Left lung (tissue), 4 donors: ENCODE measurements at regions not wholly inside any gene's neighbourhood (a gene's known extent, or its start where the extent isn't known, plus 50 kb on each side); places are given as distances from the start of the nearest gene placed in this dataset.

ENCODE experiments used
- ATAC-seq: fragments of 200-7000 bp; cut with Tn5 transposase; one replicate; pipeline ENCODE4 v1.9.1; 2020; ENCODE audit warnings: moderate library complexity
- DNase-seq, 4 donors: peaks; one replicate each; pipeline ENCODE4 v3.0.0-alpha.2; 2013 to 2020
- H3K27ac ChIP-seq, 2 donors: fragments of 200-600 bp; sonication (generic) in 1 of 2; one replicate each; pipeline versions ENCODE4 v1.5.0 to v1.8.0; 2020 to 2021
- H3K27me3 ChIP-seq, 2 donors: fragments of 200-600 bp; sonication (generic) in 1 of 2; one replicate each; pipeline versions ENCODE4 v1.5.0 to v1.8.0; 2020 to 2021
- H3K36me3 ChIP-seq, 2 donors: fragments of 200-600 bp; sonication (generic) in 1 of 2; one replicate each; pipeline versions ENCODE4 v1.5.0 to v1.8.0; 2020 to 2021
- H3K4me1 ChIP-seq, 2 donors: fragments of 200-600 bp; one replicate each; pipeline ENCODE4 v1.8.0; 2021
- H3K4me3 ChIP-seq, 2 donors: fragments of 200-600 bp; sonication (generic) in 1 of 2; one replicate each; pipeline versions ENCODE4 v1.5.0 to v1.8.0; 2020 to 2021; ENCODE audit warnings: mild to moderate bottlenecking in 1 of 2
- H3K9me3 ChIP-seq, 2 donors: fragments of 200-600 bp; sonication (generic) in 1 of 2; one replicate each; pipeline versions ENCODE4 v1.5.0 to v1.8.0; 2020 to 2021
- CTCF ChIP-seq, 2 donors: fragments of 200-600 bp; sonication (generic) in 1 of 2; IDR thresholded peaks; one replicate each; pipeline versions ENCODE4 v1.5.0 to v1.8.0; 2021; ENCODE audit warnings: antibody characterized with exemption in 2 of 2
- intact Hi-C, 2 donors: fragments of 100-400 bp; cut with DNase I; formaldehyde crosslinking; loops; one replicate each; pipeline versions ENCODE4 v1.11.2 to v1.14.2; 2022
- donor health status: DM: no; HTN: yes; CAD: no.
- donor health status: DM: no; HTN: no; CAD: no.

DNA sequence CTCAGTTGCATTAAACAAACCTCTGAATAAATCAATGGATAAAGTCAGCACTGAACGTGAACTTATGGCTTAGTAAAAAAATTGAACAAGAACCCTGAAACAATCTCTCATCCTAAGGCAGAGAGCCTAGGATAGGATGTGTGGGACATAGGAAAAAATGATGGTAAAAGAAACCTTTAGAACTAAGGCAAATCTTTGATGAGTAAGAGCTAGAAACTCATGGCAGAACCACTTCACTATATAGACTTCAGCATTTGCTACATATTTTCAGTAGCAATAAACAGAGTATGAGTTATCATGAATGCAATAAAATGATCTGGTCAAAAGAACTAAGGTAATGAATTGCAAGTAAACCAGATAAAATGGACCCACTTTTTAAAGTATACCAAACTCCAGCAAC lies 725.8 kb upstream of the DPPA4 start:
- Histone ChIP-seq H3K9me3 (no peaks in the 10 kb centered on the region), H3K27ac (no peak overlapping the region), H3K4me3 (no peak overlapping the region), H3K27me3 (no peaks in the 10 kb centered on the region), H3K4me1 (no peaks in the 10 kb centered on the region), H3K36me3 (no peaks in the 10 kb centered on the region)
- intact Hi-C loops: no loop called here
- no peak for DNase-seq
- ATAC-seq: no peak
- TF ChIP-seq CTCF (IDR thresholded peaks at IDR 0.05): no peak

- intact Hi-C loops: no loop called here
- no peak for TF ChIP-seq CTCF (IDR thresholded peaks at IDR 0.05)
Observed at GRCh38 chr3:110066206-110066605, 728.9 kb upstream of the DPPA4 start.

DNA sequence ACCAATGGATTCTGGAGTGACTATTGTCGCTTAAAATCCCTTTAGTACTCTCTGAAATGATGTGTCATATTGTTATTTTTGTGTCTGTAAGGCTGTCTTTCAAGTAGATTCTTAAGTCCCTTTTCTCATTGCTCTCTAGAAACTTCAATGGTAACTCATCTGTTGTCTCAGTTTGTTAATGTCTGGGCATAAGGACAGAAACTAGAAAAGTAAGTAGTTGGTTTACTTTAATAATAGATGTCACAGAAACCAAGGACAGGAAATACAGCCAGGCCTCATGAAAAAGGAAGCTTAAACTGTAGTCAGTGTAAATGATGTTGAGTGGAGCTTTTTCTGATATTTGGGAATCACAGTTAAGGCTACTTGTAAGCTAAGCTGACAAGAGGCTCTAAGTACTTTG lies 730.2 kb upstream of the DPPA4 start:
- intact Hi-C loops: no loop called here
- Histone ChIP-seq H3K4me3 (no peak overlapping the region), H3K27me3 (no peaks in the 10 kb centered on the region), H3K27ac (no peak overlapping the region), H3K9me3 (peaks cover 0 to 2% of the 10 kb centered on the region in 2 donors), H3K4me1 (no peaks in the 10 kb centered on the region), H3K36me3 (no peaks in the 10 kb centered on the region)
- no peak for TF ChIP-seq CTCF (IDR thresholded peaks at IDR 0.05)
- DNase-seq (no peak), ATAC-seq (no peak)

More at GRCh38 chr3:110066206-110066605, 728.9 kb upstream of the DPPA4 start:
- Histone ChIP-seq H3K36me3 (no peaks in the 10 kb centered on the region), H3K4me3 (no peak overlapping the region), H3K27ac (no peak overlapping the region), H3K4me1 (no peaks in the 10 kb centered on the region), H3K9me3 (no peaks in the 10 kb centered on the region), H3K27me3 (no peaks in the 10 kb centered on the region)
- DNase-seq (no peak), ATAC-seq (no peak)

DNA sequence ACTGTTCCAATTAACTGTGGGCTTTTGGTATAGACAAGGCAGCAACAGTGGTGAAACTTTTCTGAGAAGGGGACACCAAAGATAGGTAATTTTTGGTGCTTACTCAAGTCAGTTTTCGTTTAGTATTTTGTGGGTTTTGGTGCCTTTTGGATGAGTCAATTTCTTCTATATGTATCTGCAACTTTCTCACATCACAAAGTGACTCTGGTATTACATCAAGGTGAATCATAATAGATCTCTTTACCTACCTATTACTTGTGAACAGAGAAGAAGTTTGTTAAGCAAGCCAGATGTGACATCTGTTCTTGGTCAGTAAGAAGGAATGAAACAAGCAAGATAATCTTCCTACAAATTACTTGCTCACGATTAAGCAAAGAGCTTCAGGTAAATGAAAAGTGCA lies 732.4 kb upstream of the DPPA4 start:
- no peak for TF ChIP-seq CTCF (IDR thresholded peaks at IDR 0.05)

DNA sequence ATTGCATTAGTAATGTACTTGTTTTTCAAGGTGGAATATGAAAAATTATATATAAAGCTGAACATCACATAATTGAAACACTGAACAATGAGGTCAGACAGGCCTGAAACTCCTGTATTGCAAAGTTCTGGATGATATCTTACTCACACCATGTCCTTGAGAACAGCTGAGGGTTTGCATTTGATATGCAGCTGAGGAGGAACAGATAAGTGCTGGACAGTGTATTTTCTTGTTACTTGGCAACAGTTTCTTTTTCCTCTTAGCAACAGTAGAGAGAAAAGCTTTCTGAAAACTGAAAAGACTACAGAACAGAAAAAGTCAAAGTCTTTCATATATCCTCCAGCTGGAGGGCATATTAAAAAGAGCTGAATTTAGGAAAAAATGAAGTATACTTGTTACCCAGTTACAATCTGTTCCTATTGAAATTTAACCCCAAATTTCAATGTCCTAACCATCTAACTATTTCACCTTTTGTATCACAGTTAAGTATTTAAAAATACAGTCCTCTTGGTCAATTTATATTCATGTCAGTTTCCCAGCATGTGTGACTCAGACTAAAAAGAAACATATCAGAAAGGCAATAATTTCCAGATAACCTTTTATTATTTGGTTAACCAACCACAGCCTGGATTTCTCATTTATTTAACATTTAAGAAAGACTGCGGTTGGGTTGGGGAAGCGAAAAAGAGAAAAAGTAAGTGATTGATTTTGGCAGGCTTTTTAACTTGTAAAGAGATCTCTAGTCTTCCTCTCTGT lies 733.0 kb upstream of the DPPA4 start:
- DNase-seq: peak in 2 of 4 donors; percentile 44 to 73
- Histone ChIP-seq H3K9me3 (peaks cover 0 to 7% of the 10 kb centered on the region in 2 donors), H3K4me3 (no peak overlapping the region), H3K36me3 (no peaks in the 10 kb centered on the region), H3K27me3 (no peaks in the 10 kb centered on the region), H3K27ac (no peak overlapping the region), H3K4me1 (no peaks in the 10 kb centered on the region)
- intact Hi-C loops: no loop called here
- TF ChIP-seq CTCF (IDR thresholded peaks at IDR 0.05): no peak
- peak; percentile 80 for ATAC-seq

More for the DNA sequence above, 732.4 kb upstream of the DPPA4 start:
- ATAC-seq (no peak), DNase-seq (no peak)
- Histone ChIP-seq H3K9me3 (peaks cover 0 to 7% of the 10 kb centered on the region in 2 donors), H3K4me1 (no peaks in the 10 kb centered on the region), H3K27ac (no peak overlapping the region), H3K27me3 (no peaks in the 10 kb centered on the region), H3K4me3 (no peak overlapping the region), H3K36me3 (no peaks in the 10 kb centered on the region)
- intact Hi-C loops: no loop called here
